Pancreas (tissue), 10 donors: ENCODE measurements at regions not wholly inside any gene's neighbourhood (a gene's known extent, or its start where the extent isn't known, plus 50 kb on each side); places are given as distances from the start of the nearest gene placed in this dataset.
"Not testable (repeated sequence)": the region's sequence is repeated elsewhere in the genome, so short reads cannot be mapped to it uniquely, and the experiment has no call there.

Experiments used
- ATAC-seq, 4 donors: fragments of 200-7000 bp; cut with Tn5 transposase; one replicate each; pipeline versions ENCODE4 v1.8.0 to v1.9.1; 2020; ENCODE audit warnings: mild to moderate bottlenecking in 4 of 4, moderate library complexity in 4 of 4
- DNase-seq, 6 donors: peaks; one replicate each; pipeline ENCODE4 v3.0.0-alpha.2; 2020
- FAIRE-seq: peaks from 2 replicates; lab custom pipeline; 2012; peaks lifted over from hg19 to GRCh38; lab: Jason Lieb, UNC
- H3K27ac ChIP-seq, 4 donors: fragments of 200-600 bp; sonication (generic); 1 replicate in 3 of 4; 2 replicates in 1 of 4; pipeline versions ENCODE4 v1.5.0 to v1.8.0; 2020
- H3K27me3 ChIP-seq, 4 donors: fragments of 200-600 bp; one replicate each; pipeline ENCODE4 v1.8.0; 2021
- H3K36me3 ChIP-seq, 3 donors: fragments of 200-600 bp; sonication (generic) in 1 of 3; one replicate each; pipeline versions ENCODE4 v1.5.0 to v1.8.0; 2020 to 2021
- H3K4me1 ChIP-seq, 3 donors: fragments of 200-600 bp; one replicate each; pipeline ENCODE4 v1.8.0; 2021
- H3K4me3 ChIP-seq, 4 donors: fragments of 200-600 bp; sonication (generic) in 2 of 4; one replicate each; pipeline versions ENCODE4 v1.5.0 to v1.8.0; 2020 to 2021
- H3K9me3 ChIP-seq, 4 donors: fragments of 200-600 bp; one replicate each; pipeline ENCODE4 v1.8.0; 2021
- WGBS, 2 donors: extraction: QIAGEN DNeasy Blood & Tissue Kit; methylation state at CpG; one replicate each; pipeline ENCODE4 v1.1.7; 2013; 5-methylcytosine and 5-hydroxymethylcytosine counted together
- intact Hi-C, 3 donors: fragments of 100-400 bp; cut with DNase I; formaldehyde crosslinking; loops; one replicate each; pipeline versions ENCODE4 v1.11.1 to v1.14.2; 2022
- TF ChIP-seq, protein P1 (sequence below), 4 donors: fragments of 200-600 bp; sonication (generic) in 3 of 4; IDR thresholded peaks; one replicate each; pipeline versions ENCODE4 v1.5.0 to v1.8.0; 2021; ENCODE audit warnings: antibody characterized with exemption in 4 of 4
- donor health status: healthy with polysubstance abuse.
- donor health status: DM: no; HTN: no; CAD: no; lungs with moderate emphysema.
- donor health status: DM: no; HTN: no; CAD: no.
- donor health status: control.
- donor health status: control.
- donor health status: Bipolar disorder and iron deficiency.
- donor health status: DM: yes; HTN: yes; CAD: no.
- donor health status: DM: no; HTN: no; CAD: no.
- donor health status: DM: no; HTN: no; CAD: no.
- donor health status: DM: yes; HTN: yes; CAD: no.

DNA sequence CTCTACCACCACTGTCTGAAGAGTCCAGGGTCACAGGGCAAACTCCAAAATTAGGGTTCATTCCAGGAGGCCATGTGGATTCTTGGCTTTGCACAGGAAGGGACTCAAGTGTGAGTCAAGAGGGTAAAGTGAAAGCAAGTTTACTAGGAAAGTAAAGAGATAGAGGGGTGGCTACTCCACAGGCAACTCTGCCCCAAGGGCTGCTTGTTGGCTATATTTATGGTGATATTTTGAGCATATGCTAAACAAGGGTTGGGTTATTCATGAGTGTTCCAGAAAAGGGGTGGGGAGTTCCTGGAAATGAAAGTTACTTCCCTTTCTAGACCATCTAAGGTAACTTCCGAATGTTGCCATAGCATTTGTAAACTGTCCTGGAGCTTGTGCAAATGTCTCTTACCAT lies 1222.0 kb upstream of the TENM3 start:
- ATAC-seq, result no peak
- FAIRE-seq, result no peak
- Histone ChIP-seq H3K4me1 (no peaks in the 10 kb centered on the region), H3K27me3 (no peaks in the 10 kb centered on the region), H3K4me3 (no peak overlapping the region), H3K36me3 (no peaks in the 10 kb centered on the region), H3K27ac (no peak overlapping the region), H3K9me3 (no peaks in the 10 kb centered on the region)
- TF ChIP-seq, protein P1, sequence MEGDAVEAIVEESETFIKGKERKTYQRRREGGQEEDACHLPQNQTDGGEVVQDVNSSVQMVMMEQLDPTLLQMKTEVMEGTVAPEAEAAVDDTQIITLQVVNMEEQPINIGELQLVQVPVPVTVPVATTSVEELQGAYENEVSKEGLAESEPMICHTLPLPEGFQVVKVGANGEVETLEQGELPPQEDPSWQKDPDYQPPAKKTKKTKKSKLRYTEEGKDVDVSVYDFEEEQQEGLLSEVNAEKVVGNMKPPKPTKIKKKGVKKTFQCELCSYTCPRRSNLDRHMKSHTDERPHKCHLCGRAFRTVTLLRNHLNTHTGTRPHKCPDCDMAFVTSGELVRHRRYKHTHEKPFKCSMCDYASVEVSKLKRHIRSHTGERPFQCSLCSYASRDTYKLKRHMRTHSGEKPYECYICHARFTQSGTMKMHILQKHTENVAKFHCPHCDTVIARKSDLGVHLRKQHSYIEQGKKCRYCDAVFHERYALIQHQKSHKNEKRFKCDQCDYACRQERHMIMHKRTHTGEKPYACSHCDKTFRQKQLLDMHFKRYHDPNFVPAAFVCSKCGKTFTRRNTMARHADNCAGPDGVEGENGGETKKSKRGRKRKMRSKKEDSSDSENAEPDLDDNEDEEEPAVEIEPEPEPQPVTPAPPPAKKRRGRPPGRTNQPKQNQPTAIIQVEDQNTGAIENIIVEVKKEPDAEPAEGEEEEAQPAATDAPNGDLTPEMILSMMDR (IDR thresholded peaks at IDR 0.05), result no peak
- intact Hi-C loops, result no loop called here
- 56 to 88% methylated on average over 1 of the region's 1 CpG for WGBS, 2 donors
- no peak for DNase-seq

- H3K27me3 ChIP-seq, H3K4me1 ChIP-seq, DNase-seq, ATAC-seq, H3K27ac ChIP-seq, H3K36me3 ChIP-seq, intact Hi-C loops, H3K4me3 ChIP-seq, FAIRE-seq, H3K9me3 ChIP-seq: not testable (repeated sequence)
- WGBS, 2 donors, result 70 to 82% methylated on average over 14 of the region's 14 CpGs
Measured at GRCh38 chr4:181030135-181030921, 1212.9 kb upstream of the TENM3 start.

DNA sequence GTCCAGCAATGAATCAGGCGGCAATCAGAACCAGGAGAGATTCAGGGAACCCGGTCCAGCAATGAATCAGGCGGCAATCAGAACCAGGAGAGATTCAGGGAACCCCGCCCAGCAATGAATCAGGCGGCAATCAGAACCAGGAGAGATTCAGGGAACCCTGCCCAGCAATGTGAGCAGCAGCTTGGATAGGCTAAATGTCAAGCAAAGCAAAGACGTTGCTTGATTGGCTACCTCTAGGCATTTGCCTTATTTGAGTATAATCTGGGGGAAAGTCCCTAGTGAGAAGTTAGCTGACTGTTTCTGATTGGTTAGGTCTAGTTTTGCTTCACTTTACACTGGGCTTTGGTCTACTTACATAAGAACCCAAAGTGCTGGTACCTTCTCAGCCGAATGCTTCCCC lies 1212.2 kb upstream of the TENM3 start:
- TF ChIP-seq, protein P1 (IDR thresholded peaks at IDR 0.05), result no peak
- no peaks in the 10 kb centered on the region for H3K27me3 ChIP-seq
- H3K4me3 ChIP-seq, result no peak overlapping the region
- DNase-seq (no peak), ATAC-seq (no peak), FAIRE-seq (no peak)
- H3K4me1 ChIP-seq, result no peaks in the 10 kb centered on the region
- no peaks in the 10 kb centered on the region for H3K9me3 ChIP-seq
- intact Hi-C loops, result no loop called here
- 77 to 91% methylated on average over 7 of the region's 7 CpGs for WGBS, 2 donors
- no peaks in the 10 kb centered on the region for H3K36me3 ChIP-seq
- no peak overlapping the region for H3K27ac ChIP-seq

- ATAC-seq, result no peak
- TF ChIP-seq, protein P1 (IDR thresholded peaks at IDR 0.05), result no peak
- no peak for FAIRE-seq
Measured at GRCh38 chr4:181043486-181043885, 1199.7 kb upstream of the TENM3 start.

GRCh38 chr4:181046809-181047208 lies 1196.4 kb upstream of the TENM3 start:
- H3K4me3 ChIP-seq, result no peak overlapping the region
- WGBS, 2 donors, result 58 to 68% methylated on average over 9 of the region's 9 CpGs
- no peaks in the 10 kb centered on the region for H3K4me1 ChIP-seq
- no peaks in the 10 kb centered on the region for H3K9me3 ChIP-seq
- no peak for DNase-seq
- intact Hi-C loops, result no loop called here
- ATAC-seq, result no peak
- TF ChIP-seq, protein P1 (IDR thresholded peaks at IDR 0.05), result no peak
- no peaks in the 10 kb centered on the region for H3K27me3 ChIP-seq
- H3K36me3 ChIP-seq, result no peaks in the 10 kb centered on the region
- no peak overlapping the region for H3K27ac ChIP-seq
- no peak for FAIRE-seq

More at GRCh38 chr4:181043486-181043885, 1199.7 kb upstream of the TENM3 start:
- DNase-seq, result no peak
- Histone ChIP-seq H3K9me3 (no peaks in the 10 kb centered on the region), H3K27me3 (no peaks in the 10 kb centered on the region), H3K4me3 (no peak overlapping the region), H3K36me3 (no peaks in the 10 kb centered on the region), H3K27ac (no peak overlapping the region), H3K4me1 (no peaks in the 10 kb centered on the region)
- intact Hi-C loops, result no loop called here
- 62 to 81% methylated on average over 4 of the region's 4 CpGs for WGBS, 2 donors
